Transverse colon (tissue), 4 donors: ENCODE measurements at regions not wholly inside any gene's neighbourhood (a gene's known extent, or its start where the extent isn't known, plus 50 kb on each side); places are given as distances from the start of the nearest gene placed in this dataset.

ENCODE experiments used
- DNase-seq: peaks from one replicate; pipeline ENCODE4 v3.0.0-alpha.2; 2019
- H3K27ac ChIP-seq, 4 donors: fragments of 200-600 bp; sonication (generic); 2 replicates each; pipeline ENCODE4 v1.5.1; 2016 to 2018; ENCODE audit warnings: inconsistent platforms in 4 of 4
- H3K27me3 ChIP-seq: fragments of 200-600 bp; sonication (generic); 2 replicates; pipeline ENCODE4 v1.5.1; 2017; ENCODE audit warnings: inconsistent platforms
- H3K36me3 ChIP-seq, 4 donors: fragments of 200-600 bp; sonication (generic); 2 replicates each; pipeline ENCODE4 v1.5.1; 2017 to 2019; ENCODE audit warnings: inconsistent platforms in 4 of 4
- H3K4me1 ChIP-seq, 4 donors: fragments of 200-600 bp; sonication (generic); 2 replicates each; pipeline ENCODE4 v1.5.1; 2017 to 2020; ENCODE audit warnings: inconsistent platforms in 4 of 4
- H3K4me3 ChIP-seq, 4 donors: fragments of 200-600 bp; sonication (generic); 1 replicate in 1 of 4; 2 replicates in 3 of 4; pipeline versions ENCODE4 v1.5.1 to v1.6.1; 2017 to 2019; ENCODE audit warnings: inconsistent platforms in 4 of 4
- H3K9me3 ChIP-seq, 2 donors: fragments of 200-600 bp; sonication (generic); 2 replicates each; pipeline ENCODE4 v1.5.1; 2017 to 2019; ENCODE audit warnings: inconsistent platforms in 2 of 2
- CTCF ChIP-seq, 5 experiments: fragments of 200-600 bp in 3 of 5; fragments of 450-650 bp in 2 of 5; sonication (generic) in 3 of 5; IDR thresholded peaks; 1 replicate in 2 of 5; 2 replicates in 3 of 5; pipeline ENCODE4 v1.5.1; 2016 to 2017; ENCODE audit warnings: antibody characterized with exemption in 5 of 5, inconsistent platforms in 3 of 5, mild to moderate bottlenecking in 2 of 5, moderate library complexity in 1 of 5
- EP300 ChIP-seq: sonication (generic); formaldehyde crosslinking; IDR thresholded peaks from one replicate; pipeline ENCODE4 v1.6.1; 2017; ENCODE audit warnings: antibody characterized with exemption, low read depth
- POLR2A ChIP-seq: fragments of 450-650 bp; IDR thresholded peaks from one replicate; pipeline ENCODE4 v1.6.1; 2016; ENCODE audit warnings: antibody characterized with exemption, mild to moderate bottlenecking, moderate library complexity
- POLR2AphosphoS5 ChIP-seq, 3 donors: sonication (generic); formaldehyde crosslinking; IDR thresholded peaks; one replicate each; pipeline ENCODE4 v1.6.1; 2016; ENCODE audit warnings: antibody characterized with exemption in 3 of 3
- WGBS, 2 donors: methylation state at CpG; one replicate each; pipeline ENCODE4 v1.1.5; 2018; ENCODE audit warnings: low coverage in 1 of 2; 5-methylcytosine and 5-hydroxymethylcytosine counted together
- in situ Hi-C, 4 donors: fragments of 200-750 bp; cut with MboI; loops; one replicate each; pipeline versions ENCODE4 v1.15.0 to v1.15.1; 2017; ENCODE audit warnings: low sequenced_read_pairs in 3 of 4, low pct_ligation_motif_present in 1 of 4, low pct_unique_long_range_greater_than_20kb in 1 of 4
- intact Hi-C: fragments of 100-400 bp; cut with DNase I; formaldehyde crosslinking; loops from one replicate; pipeline ENCODE4 v1.15.1; 2023; ENCODE audit warnings: low total_unique reads

- H3K9me3 ChIP-seq, result peaks cover 0 to 4% of the 10 kb centered on the region in 2 donors
- H3K4me3 ChIP-seq, result no peak overlapping the region
- intact Hi-C loops, result no loop called here
- 73 to 95% methylated on average over 2 of the region's 2 CpGs for WGBS, 2 donors
- no peaks in the 10 kb centered on the region for H3K36me3 ChIP-seq
- H3K27me3 ChIP-seq, result no peaks in the 10 kb centered on the region
- no peak for DNase-seq
- no peak for TF ChIP-seq POLR2AphosphoS5 (IDR thresholded peaks at IDR 0.05)
- TF ChIP-seq CTCF (IDR thresholded peaks at IDR 0.05), result no peak
- no peak for TF ChIP-seq POLR2A
- no peak for TF ChIP-seq EP300
- H3K4me1 ChIP-seq, result no peaks in the 10 kb centered on the region
- no peak overlapping the region for H3K27ac ChIP-seq
- in situ Hi-C loops, result no loop called here
Measured at GRCh38 chr5:104111632-104112031, 549.0 kb upstream of the NUDT12 start.

- no peaks in the 10 kb centered on the region for H3K36me3 ChIP-seq
- WGBS, 2 donors, result 87 to 93% methylated on average over 2 to 5 of the region's 5 CpGs
- no peak overlapping the region for H3K4me3 ChIP-seq
- H3K27ac ChIP-seq, result no peak overlapping the region
- no peaks in the 10 kb centered on the region for H3K27me3 ChIP-seq
- in situ Hi-C loops, result no loop called here
- H3K4me1 ChIP-seq, result no peaks in the 10 kb centered on the region
- TF ChIP-seq POLR2AphosphoS5 (IDR thresholded peaks at IDR 0.05), result no peak
- TF ChIP-seq POLR2A, result no peak
- no peak for TF ChIP-seq CTCF (IDR thresholded peaks at IDR 0.05)
- no peak for TF ChIP-seq EP300
- intact Hi-C loops, result no loop called here
- no peaks in the 10 kb centered on the region for H3K9me3 ChIP-seq
- DNase-seq, result no peak
Measured at GRCh38 chr5:104096451-104096850, 533.9 kb upstream of the NUDT12 start.

GRCh38 chr5:104095527-104095926, 532.9 kb upstream of the NUDT12 start:
- no peaks in the 10 kb centered on the region for H3K9me3 ChIP-seq
- in situ Hi-C loops, result no loop called here
- intact Hi-C loops, result no loop called here
- TF ChIP-seq CTCF (IDR thresholded peaks at IDR 0.05) (no peak), POLR2AphosphoS5 (IDR thresholded peaks at IDR 0.05) (no peak), POLR2A (no peak), EP300 (no peak)
- no peak overlapping the region for H3K4me3 ChIP-seq
- no peak overlapping the region for H3K27ac ChIP-seq
- no peak for DNase-seq
- H3K4me1 ChIP-seq, result no peaks in the 10 kb centered on the region
- WGBS, 2 donors, result 0 to 80% methylated on average over 1 to 2 of the region's 2 CpGs
- H3K27me3 ChIP-seq, result no peaks in the 10 kb centered on the region
- no peaks in the 10 kb centered on the region for H3K36me3 ChIP-seq

- no peak for DNase-seq
- H3K27ac ChIP-seq, result no peak overlapping the region
- in situ Hi-C loops, result no loop called here
- WGBS, 2 donors, result 79 to 91% methylated on average over 8 to 10 of the region's 10 CpGs
- H3K9me3 ChIP-seq, result no peaks in the 10 kb centered on the region
- H3K4me1 ChIP-seq, result no peaks in the 10 kb centered on the region
- TF ChIP-seq CTCF (IDR thresholded peaks at IDR 0.05), result no peak
- no peak for TF ChIP-seq EP300
- TF ChIP-seq POLR2A, result no peak
- TF ChIP-seq POLR2AphosphoS5 (IDR thresholded peaks at IDR 0.05), result no peak
- no peaks in the 10 kb centered on the region for H3K36me3 ChIP-seq
- intact Hi-C loops, result no loop called here
- H3K27me3 ChIP-seq, result no peaks in the 10 kb centered on the region
- no peak overlapping the region for H3K4me3 ChIP-seq
Measured at GRCh38 chr5:104088876-104089778, 526.5 kb upstream of the NUDT12 start.
